Progenitor cell of endocrine pancreas (in vitro differentiated cells): ENCODE measurements at regions not wholly inside any gene's neighbourhood (a gene's known extent, or its start where the extent isn't known, plus 50 kb on each side); places are given as distances from the start of the nearest gene placed in this dataset.

Source experiments
- DNase-seq: peaks from one replicate; pipeline ENCODE4 v3.0.0; 2021; ENCODE audit warnings: low spot score; ENCODE audit not compliant: unreplicated experiment
- H3K27ac Mint-ChIP-seq: 2 replicates; pipeline ENCODE4 v1.8.0; 2021; ENCODE audit warnings: mild to moderate bottlenecking, moderate library complexity, mixed read lengths
- H3K27me3 Mint-ChIP-seq: 2 replicates; pipeline ENCODE4 v1.8.0; 2021; ENCODE audit warnings: mixed read lengths
- H3K36me3 Mint-ChIP-seq: 2 replicates; pipeline ENCODE4 v1.8.0; 2022; ENCODE audit warnings: mixed read lengths; ENCODE audit not compliant: insufficient read depth
- H3K4me1 Mint-ChIP-seq: 2 replicates; pipeline ENCODE4 v1.8.0; 2021; ENCODE audit warnings: low read depth, mixed read lengths
- H3K4me3 Mint-ChIP-seq: 2 replicates; pipeline ENCODE4 v1.8.0; 2021; ENCODE audit warnings: low read depth, mild to moderate bottlenecking, moderate library complexity, mixed read lengths
- H3K9me3 Mint-ChIP-seq: 2 replicates; pipeline ENCODE4 v1.8.0; 2021; ENCODE audit warnings: low read depth, mixed read lengths
- TF ChIP-seq, protein P1 (sequence below): fragments of 200-600 bp; sonication (generic); IDR thresholded peaks from one replicate; pipeline ENCODE4 v1.5.0; 2021; ENCODE audit warnings: antibody characterized with exemption, mild to moderate bottlenecking; ENCODE audit not compliant: unreplicated experiment

GRCh38 chr1:233477359-233477758 is 136.5 kb upstream of the KCNK1 start:
- H3K4me3 Mint-ChIP-seq = no peak overlapping the region
- H3K4me1 Mint-ChIP-seq = peaks cover 40% of the 10 kb centered on the region
- H3K9me3 Mint-ChIP-seq = peaks cover 9% of the 10 kb centered on the region
- no peaks in the 10 kb centered on the region for H3K27me3 Mint-ChIP-seq
- no peak overlapping the region for H3K27ac Mint-ChIP-seq
- H3K36me3 Mint-ChIP-seq = peaks cover under 1% of the 10 kb centered on the region
- DNase-seq = no peak
- TF ChIP-seq, protein P1, sequence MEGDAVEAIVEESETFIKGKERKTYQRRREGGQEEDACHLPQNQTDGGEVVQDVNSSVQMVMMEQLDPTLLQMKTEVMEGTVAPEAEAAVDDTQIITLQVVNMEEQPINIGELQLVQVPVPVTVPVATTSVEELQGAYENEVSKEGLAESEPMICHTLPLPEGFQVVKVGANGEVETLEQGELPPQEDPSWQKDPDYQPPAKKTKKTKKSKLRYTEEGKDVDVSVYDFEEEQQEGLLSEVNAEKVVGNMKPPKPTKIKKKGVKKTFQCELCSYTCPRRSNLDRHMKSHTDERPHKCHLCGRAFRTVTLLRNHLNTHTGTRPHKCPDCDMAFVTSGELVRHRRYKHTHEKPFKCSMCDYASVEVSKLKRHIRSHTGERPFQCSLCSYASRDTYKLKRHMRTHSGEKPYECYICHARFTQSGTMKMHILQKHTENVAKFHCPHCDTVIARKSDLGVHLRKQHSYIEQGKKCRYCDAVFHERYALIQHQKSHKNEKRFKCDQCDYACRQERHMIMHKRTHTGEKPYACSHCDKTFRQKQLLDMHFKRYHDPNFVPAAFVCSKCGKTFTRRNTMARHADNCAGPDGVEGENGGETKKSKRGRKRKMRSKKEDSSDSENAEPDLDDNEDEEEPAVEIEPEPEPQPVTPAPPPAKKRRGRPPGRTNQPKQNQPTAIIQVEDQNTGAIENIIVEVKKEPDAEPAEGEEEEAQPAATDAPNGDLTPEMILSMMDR = no peak

DNA sequence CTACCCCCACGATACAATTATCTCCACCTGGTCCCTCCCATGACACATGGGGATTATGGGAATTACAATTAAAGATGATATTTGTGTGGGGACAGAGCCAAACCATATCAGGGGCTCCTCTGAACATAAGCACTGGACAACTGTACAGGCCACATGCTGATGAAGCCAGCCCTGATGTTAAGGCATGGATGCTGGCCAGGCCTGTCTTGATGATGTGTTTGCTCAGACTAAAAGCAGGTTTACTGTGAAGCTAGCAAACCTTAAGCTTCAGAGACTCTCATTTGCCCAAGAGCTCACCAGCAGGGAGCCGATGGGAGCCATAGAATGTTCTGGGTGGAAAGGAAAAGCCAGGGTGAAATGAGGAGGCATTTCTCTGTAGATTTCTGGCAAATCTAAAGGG is 135.3 kb upstream of the KCNK1 start:
- no peaks in the 10 kb centered on the region for H3K27me3 Mint-ChIP-seq
- H3K9me3 Mint-ChIP-seq = peaks cover 4% of the 10 kb centered on the region
- no peak overlapping the region for H3K27ac Mint-ChIP-seq
- no peaks in the 10 kb centered on the region for H3K36me3 Mint-ChIP-seq
- TF ChIP-seq, protein P1 = no peak
- H3K4me3 Mint-ChIP-seq = no peak overlapping the region
- no peak for DNase-seq
- peaks cover 28% of the 10 kb centered on the region for H3K4me1 Mint-ChIP-seq

- DNase-seq = no peak
- peak overlapping the region; percentile 6 for H3K27ac Mint-ChIP-seq
- H3K4me3 Mint-ChIP-seq = no peak overlapping the region
- no peaks in the 10 kb centered on the region for H3K36me3 Mint-ChIP-seq
- H3K4me1 Mint-ChIP-seq = peaks cover 21% of the 10 kb centered on the region
- peaks cover 4% of the 10 kb centered on the region for H3K9me3 Mint-ChIP-seq
- TF ChIP-seq, protein P1 = peak; percentile 9
- H3K27me3 Mint-ChIP-seq = no peaks in the 10 kb centered on the region
Measured at GRCh38 chr1:233479110-233479890, 134.6 kb upstream of the KCNK1 start.

DNA sequence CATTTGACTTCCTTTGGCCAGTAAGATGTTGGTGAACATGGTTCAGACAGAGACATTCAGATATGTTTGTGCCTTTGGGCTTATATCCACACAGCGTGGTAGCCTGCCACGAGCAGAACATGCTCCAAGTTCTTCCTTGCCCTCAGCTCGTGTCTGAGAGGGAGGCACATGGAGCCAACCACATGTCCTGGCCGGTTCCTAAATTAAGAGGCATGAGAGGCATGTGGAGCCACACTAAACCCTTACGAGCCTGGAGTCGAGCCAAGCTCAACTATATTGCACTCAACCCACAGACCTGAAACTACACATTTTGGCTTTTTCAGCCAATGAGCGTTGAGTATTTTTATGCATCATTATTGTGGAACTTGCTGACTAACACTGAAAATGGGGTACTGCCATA is 133.7 kb upstream of the KCNK1 start:
- Mint-ChIP-seq H3K27me3 (no peaks in the 10 kb centered on the region), H3K4me3 (no peak overlapping the region), H3K36me3 (no peaks in the 10 kb centered on the region), H3K27ac (no peak overlapping the region), H3K9me3 (peaks cover 4% of the 10 kb centered on the region), H3K4me1 (peaks cover 15% of the 10 kb centered on the region)
- TF ChIP-seq, protein P1 = no peak
- DNase-seq = no peak

DNA sequence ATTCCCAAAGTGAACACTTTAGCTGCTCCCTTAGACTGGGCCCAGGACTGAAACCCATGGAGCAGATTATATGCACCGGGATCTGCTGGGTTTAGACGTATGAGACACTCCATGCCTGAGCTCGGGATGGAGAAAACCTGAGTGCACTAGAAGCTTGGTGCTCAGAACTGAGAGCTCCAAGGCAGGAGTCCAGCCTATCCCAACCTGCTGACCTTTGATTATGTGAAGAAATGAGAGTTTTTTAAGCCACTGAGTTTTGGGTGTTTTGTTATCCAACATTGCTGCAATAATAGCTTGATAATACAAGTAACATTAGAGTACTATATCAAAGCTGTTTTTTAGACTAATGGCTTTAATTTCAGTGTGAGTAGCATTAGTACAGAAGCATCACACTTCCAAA is 131.5 kb upstream of the KCNK1 start:
- Mint-ChIP-seq H3K4me3 (no peak overlapping the region), H3K27me3 (no peaks in the 10 kb centered on the region), H3K9me3 (no peaks in the 10 kb centered on the region), H3K36me3 (no peaks in the 10 kb centered on the region), H3K4me1 (peaks cover 14% of the 10 kb centered on the region), H3K27ac (no peak overlapping the region)
- TF ChIP-seq, protein P1 = no peak
- DNase-seq = no peak
